Activated CD8-positive, alpha-beta memory T cell treated with anti-CD3 and anti-CD28 coated beads, Interleukin-2, amount 50 U/mL, for 4 hours (primary cell): ENCODE measurements at regions not wholly inside any gene's neighbourhood (a gene's known extent, or its start where the extent isn't known, plus 50 kb on each side); places are given as distances from the start of the nearest gene placed in this dataset.

ENCODE experiments used
- DNase-seq: peaks from one replicate; pipeline ENCODE4 v3.0.0-alpha.2; 2020

DNA sequence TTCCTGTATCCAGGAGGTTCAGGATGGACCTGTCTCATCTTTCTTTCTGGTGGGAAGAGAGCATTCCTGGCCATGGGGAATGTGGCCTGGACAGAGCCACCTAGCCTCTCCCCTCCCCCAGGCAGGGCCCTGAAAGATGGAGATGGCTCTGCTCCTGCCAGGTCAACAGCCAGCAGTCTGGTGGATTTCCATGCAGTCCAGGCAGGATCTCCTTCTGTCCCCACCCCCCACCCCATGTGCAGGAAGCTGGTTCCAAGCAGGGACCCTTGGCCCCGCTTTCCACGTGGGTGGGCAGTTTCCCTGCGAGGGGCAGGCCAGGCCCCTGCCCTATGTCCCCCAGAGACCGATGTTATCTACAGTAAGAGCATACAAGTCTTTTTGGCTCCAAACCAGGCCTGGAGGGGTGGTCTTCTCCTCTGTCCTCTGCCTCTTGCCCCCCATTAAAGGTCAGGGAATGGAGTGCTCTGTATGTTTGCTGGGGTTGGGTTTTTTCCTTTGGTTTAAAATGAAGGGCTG, 240.5 kb downstream of the SEC14L1 start:
- no peak for DNase-seq

GRCh38 chr17:77381731-77382130, 241.0 kb downstream of the SEC14L1 start:
- no peak for DNase-seq

DNA sequence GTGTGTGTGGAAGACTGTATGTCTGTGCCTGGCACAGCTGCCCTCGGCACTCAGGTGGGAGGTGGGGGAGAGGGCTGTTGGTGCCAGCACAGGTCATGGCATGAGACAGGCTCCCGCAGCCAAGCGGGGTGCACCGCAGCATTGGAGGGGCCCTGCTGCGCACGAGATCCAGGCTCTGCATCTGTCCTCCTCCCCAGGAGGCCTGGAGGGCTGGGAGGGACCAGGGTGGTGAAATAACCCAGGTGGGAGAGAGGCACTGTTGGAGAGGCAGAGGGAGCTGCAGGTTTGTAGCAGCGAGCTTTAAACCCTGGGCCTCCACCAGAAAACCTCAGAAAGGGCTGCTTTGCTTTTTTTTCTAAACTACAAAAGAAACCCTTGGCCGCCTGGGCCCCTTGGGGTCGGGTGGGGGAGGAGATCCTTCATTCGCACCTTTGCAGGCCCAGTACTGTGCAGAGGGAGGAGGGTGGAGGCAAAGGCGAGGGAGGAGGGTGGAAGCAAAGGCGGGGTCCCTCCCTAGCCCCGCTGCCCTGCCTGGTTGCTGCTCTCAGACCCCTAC, 241.7 kb downstream of the SEC14L1 start:
- no peak for DNase-seq

- DNase-seq = no peak
These were observed 242.3 kb downstream of the SEC14L1 start for GRCh38 chr17:77382966-77383612.

GRCh38 chr17:77383613-77384608, 243.1 kb downstream of the SEC14L1 start:
- DNase-seq = no peak

- no peak for DNase-seq
These were observed 245.2 kb downstream of the SEC14L1 start for GRCh38 chr17:77385750-77386501.

GRCh38 chr17:77386502-77387192, 245.9 kb downstream of the SEC14L1 start:
- no peak for DNase-seq

GRCh38 chr17:77387891-77388290, 247.1 kb downstream of the SEC14L1 start:
- no peak for DNase-seq

DNA sequence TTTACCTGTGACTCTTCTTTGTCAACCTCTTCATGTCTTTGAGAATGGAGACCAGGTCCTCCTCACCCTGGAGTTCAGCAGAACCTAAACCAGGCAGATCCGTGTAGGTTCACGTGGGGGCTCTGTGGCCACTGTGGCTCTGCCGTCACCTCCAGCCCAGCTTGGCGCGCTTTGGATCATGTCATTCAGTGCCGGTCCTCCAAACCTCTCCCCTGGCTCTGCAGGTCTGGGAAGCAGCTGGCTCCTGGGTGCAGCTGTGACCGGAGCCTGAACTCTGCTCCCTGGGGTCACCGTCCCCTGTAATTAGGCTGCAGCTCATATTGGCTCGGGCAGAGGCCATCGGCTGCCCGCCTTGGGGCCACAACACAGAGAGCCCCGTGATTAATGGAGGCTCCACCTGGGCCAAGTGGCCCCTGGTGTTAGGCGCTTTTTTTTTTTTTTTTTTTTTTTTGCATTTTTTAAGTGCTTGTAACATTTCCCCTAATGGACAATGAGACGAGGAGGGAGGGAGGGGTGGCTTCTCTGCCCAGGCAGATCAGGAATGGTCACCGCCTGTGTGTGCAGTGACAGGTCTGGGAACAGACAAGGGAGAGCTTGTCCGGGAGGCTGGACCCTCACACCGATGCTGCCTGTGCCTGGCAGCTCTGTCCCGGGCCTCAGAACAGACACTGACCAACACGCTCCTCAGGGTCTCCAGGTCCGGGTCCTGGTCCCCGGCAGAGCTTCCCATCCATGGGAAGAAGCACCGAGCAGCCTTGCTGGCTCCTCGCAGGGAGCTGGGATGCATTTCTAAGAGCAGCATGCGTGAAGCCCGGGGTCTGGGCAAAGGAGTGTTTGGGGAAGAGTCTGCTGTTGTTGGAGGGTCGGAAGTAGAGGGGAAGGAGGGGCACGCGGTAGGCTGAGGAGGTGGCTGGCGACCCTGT, 247.9 kb downstream of the SEC14L1 start:
- no peak for DNase-seq

- no peak for DNase-seq
These were observed 250.1 kb downstream of the SEC14L1 start for GRCh38 chr17:77390870-77391269.

- no peak for DNase-seq
These were observed 251.1 kb downstream of the SEC14L1 start for GRCh38 chr17:77391668-77392375.

- no peak for DNase-seq
These were observed 251.9 kb downstream of the SEC14L1 start for GRCh38 chr17:77392376-77393273.

GRCh38 chr17:77393274-77393600, 252.5 kb downstream of the SEC14L1 start:
- DNase-seq = no peak

DNA sequence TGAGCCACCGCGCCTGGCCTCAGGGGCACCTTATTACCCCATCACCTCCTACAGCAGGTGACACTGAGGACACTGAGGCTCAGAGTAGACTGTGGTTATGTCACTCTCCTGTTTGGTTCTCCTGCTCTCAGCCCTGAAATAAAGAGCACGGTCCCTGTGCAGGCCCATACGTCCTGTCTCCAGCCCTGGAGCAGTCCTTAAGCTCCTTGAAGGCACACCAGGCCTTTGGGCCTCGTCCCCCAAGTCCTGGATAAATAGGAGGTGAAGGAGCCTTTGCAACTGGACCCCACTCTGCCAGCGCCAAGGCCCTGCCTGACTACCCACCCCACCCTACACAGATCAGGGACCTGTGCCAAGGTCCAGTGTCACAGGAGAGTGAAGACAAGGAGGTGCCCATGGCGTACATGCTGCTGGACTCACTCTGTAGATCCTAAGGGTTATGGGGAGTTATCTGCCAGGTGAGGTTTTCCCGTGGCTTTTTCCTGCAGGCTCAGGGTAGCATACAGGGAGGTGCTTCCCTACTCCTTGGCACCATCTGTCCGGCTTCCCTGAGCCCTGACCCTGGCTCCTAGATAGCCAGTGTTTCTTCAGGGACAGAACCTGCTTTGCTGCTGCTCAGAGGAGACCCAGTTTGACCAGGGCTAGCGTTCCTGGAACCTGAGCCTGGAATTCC, 253.2 kb downstream of the SEC14L1 start:
- no peak for DNase-seq

GRCh38 chr17:77394540-77395295, 253.9 kb downstream of the SEC14L1 start:
- DNase-seq = no peak

- no peak for DNase-seq
These were observed 254.8 kb downstream of the SEC14L1 start for GRCh38 chr17:77395501-77396048.

DNA sequence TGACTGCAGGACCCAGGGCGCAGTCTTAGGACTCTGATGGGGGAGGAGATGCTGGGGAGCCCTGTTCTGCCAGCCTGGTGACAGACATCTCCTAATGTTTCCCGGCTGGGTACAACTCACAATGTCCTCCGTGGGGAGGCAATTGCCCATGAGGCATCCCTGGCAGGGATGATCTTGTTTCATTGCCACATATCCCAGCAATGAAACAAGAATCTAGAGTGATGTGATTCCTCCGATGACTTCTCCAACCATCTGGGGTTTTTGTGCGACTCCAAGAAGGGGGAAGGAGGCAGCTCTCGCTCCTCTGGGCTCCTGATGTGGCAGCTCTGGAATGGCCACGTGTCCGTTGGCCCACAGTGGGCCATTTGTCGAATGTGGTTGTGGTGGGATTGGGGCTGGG, 255.8 kb downstream of the SEC14L1 start:
- DNase-seq = no peak

DNA sequence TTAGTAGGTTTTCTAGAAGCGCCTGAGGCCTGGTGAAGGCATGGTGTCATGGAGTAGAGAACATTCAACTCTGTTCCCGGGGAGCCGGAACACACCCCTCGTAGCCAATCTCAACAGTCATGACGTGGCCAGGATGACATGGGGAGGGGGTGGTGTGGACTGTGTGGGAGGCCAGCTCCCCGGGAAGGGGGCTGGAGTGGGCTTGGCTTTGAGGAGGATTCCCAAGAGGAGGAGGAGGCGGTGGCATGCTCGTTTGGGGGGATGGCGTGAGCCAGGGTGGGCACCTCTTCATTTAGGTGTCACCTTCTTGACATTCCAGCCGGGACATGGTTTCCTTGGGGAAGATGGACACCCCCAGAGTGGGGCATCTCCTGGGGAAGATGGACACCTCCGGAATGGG, 257.5 kb downstream of the SEC14L1 start:
- no peak for DNase-seq
